Upper lobe of left lung (tissue), 6 donors: ENCODE measurements at regions not wholly inside any gene's neighbourhood (a gene's known extent, or its start where the extent isn't known, plus 50 kb on each side); places are given as distances from the start of the nearest gene placed in this dataset.
A peak's percentile ranks its signal among the peaks of the same experiment; 100 is the strongest.

ENCODE experiments used
- ATAC-seq, 2 donors: fragments of 200-7000 bp; cut with Tn5 transposase; one replicate each; pipeline ENCODE4 v1.9.1; 2022; ENCODE audit warnings: mild to moderate bottlenecking in 2 of 2, moderate library complexity in 2 of 2; ENCODE audit not compliant: low FRiP score in 2 of 2
- DNase-seq, 2 donors: peaks; one replicate each; pipeline ENCODE4 v3.0.0-alpha.2; 2019 to 2020
- H3K27ac ChIP-seq, 4 donors: fragments of 200-600 bp; sonication (generic); one replicate each; pipeline ENCODE4 v1.5.1; 2016 to 2019
- H3K27me3 ChIP-seq, 4 donors: fragments of 200-600 bp; sonication (generic); one replicate each; pipeline ENCODE4 v1.5.1; 2017 to 2019
- H3K36me3 ChIP-seq, 4 donors: fragments of 200-600 bp; sonication (generic); one replicate each; pipeline ENCODE4 v1.5.1; 2016 to 2019
- H3K4me1 ChIP-seq, 4 donors: fragments of 200-600 bp; sonication (generic); one replicate each; pipeline ENCODE4 v1.5.1; 2018 to 2019
- H3K4me3 ChIP-seq, 4 donors: fragments of 200-600 bp; sonication (generic); one replicate each; pipeline ENCODE4 v1.5.1; 2017 to 2019; ENCODE audit warnings: mild to moderate bottlenecking in 2 of 4, moderate library complexity in 1 of 4
- H3K9me3 ChIP-seq, 4 donors: fragments of 200-600 bp; sonication (generic); one replicate each; pipeline ENCODE4 v1.5.1; 2018 to 2019
- CTCF ChIP-seq, 6 experiments: fragments of 450-650 bp in 4 of 6; fragments of 200-600 bp in 2 of 6; sonication (generic) in 2 of 6; IDR thresholded peaks; one replicate each; pipeline ENCODE4 v1.5.1; 2016 to 2019; ENCODE audit warnings: antibody characterized with exemption in 6 of 6
- EP300 ChIP-seq, 4 donors: sonication (generic); formaldehyde crosslinking; IDR thresholded peaks; one replicate each; pipeline ENCODE4 v1.5.1; 2017; ENCODE audit warnings: antibody characterized with exemption in 4 of 4, control low read depth in 2 of 4
- POLR2A ChIP-seq, 4 donors: fragments of 450-650 bp; IDR thresholded peaks; one replicate each; pipeline ENCODE4 v1.5.1; 2016 to 2017; ENCODE audit warnings: antibody characterized with exemption in 4 of 4, mild to moderate bottlenecking in 2 of 4
- POLR2AphosphoS5 ChIP-seq, 2 donors: sonication (generic); formaldehyde crosslinking; IDR thresholded peaks; one replicate each; pipeline ENCODE4 v1.5.1; 2017; ENCODE audit warnings: antibody characterized with exemption in 2 of 2
- WGBS, 2 donors: methylation state at CpG; one replicate each; pipeline ENCODE4 v1.1.5; 2017 to 2018; 5-methylcytosine and 5-hydroxymethylcytosine counted together
- donor health status: DM: no; HTN: no; CAD: no; lungs with moderate emphysema.
- donor health status: DM: no; HTN: yes; CAD: no; lungs with severe emphysema.

GRCh38 chr4:178953447-178954120, 1511.3 kb upstream of the AGA start:
- ATAC-seq (no peak), DNase-seq (peak in 1 of 2 donors; percentile 50)
- Histone ChIP-seq H3K27me3 (no peaks in the 10 kb centered on the region), H3K36me3 (no peaks in the 10 kb centered on the region), H3K27ac (no peak overlapping the region), H3K4me1 (no peaks in the 10 kb centered on the region), H3K4me3 (no peak overlapping the region), H3K9me3 (no peaks in the 10 kb centered on the region)
- no peak for TF ChIP-seq EP300 (IDR thresholded peaks at IDR 0.05)
- no peak for TF ChIP-seq POLR2AphosphoS5 (IDR thresholded peaks at IDR 0.05)
- WGBS, 2 donors = 86 to 90% methylated on average over 20 to 22 of the region's 22 CpGs

DNA sequence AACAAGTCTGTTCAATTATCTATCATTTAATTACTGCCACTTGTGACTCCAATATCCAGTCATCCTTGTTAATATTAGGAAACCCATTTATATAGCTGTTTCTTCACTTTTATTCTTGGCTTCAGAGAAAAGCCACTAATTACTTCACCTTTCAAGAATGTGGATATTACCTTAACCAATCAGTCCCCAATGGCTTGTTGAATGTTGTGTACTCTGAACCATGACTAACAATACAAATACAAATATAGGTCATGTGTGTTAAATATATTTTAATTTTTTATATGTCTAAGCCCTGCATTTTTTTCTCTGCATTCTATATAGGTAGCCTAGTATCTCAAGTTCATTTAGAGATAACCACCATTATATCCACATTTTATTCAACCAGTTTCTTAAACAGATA, 1513.4 kb upstream of the AGA start:
- TF ChIP-seq EP300 (IDR thresholded peaks at IDR 0.05) (no peak), POLR2A (IDR thresholded peaks at IDR 0.05) (no peak)
- no peaks in the 10 kb centered on the region for H3K9me3 ChIP-seq
- H3K4me3 ChIP-seq = no peak overlapping the region
- H3K36me3 ChIP-seq = no peaks in the 10 kb centered on the region
- no peak for DNase-seq
- H3K27ac ChIP-seq = no peak overlapping the region
- no peak for ATAC-seq
- H3K4me1 ChIP-seq = no peaks in the 10 kb centered on the region
- no peaks in the 10 kb centered on the region for H3K27me3 ChIP-seq

DNA sequence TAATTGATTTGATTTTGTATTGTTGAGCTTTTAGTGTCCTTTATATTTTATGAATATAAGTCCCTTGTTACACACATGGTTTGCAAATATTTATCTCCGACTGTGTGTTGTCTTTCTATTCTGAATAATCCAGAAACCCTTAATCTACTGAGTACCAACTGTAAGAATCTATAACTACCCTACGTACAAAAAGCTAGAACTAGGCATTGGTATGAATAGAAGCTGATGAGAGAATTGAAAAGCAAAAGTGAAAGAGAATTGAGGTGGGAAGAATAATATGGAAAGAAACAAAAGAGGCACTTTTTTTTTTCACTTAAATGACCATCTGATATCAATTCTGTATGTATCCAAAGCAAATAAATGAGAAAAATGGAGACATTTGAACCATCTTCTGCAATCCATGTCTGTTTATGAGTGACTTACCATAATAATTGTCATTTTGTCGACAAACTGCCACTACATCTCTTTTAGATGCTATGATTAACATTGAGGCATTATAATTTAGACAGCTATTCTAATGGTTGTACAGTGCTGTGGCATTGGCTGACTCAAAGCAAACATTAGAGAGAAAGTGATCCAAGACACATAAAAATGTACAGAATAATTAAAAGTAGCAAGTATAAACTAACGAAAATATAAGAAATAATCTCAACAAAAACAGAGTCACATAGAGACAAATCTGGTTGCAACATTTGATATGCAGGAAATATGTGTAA, 1516.6 kb upstream of the AGA start:
- no peak for DNase-seq
- Histone ChIP-seq H3K9me3 (no peaks in the 10 kb centered on the region), H3K4me3 (no peak overlapping the region), H3K27ac (no peak overlapping the region), H3K36me3 (no peaks in the 10 kb centered on the region), H3K27me3 (no peaks in the 10 kb centered on the region), H3K4me1 (no peaks in the 10 kb centered on the region)
- no peak for ATAC-seq
- TF ChIP-seq POLR2AphosphoS5 (IDR thresholded peaks at IDR 0.05) = no peak
- no peak for TF ChIP-seq CTCF (IDR thresholded peaks at IDR 0.05)
- TF ChIP-seq EP300 (IDR thresholded peaks at IDR 0.05) = no peak
- no peak for TF ChIP-seq POLR2A (IDR thresholded peaks at IDR 0.05)
- WGBS, 2 donors = 71 to 84% methylated on average over 4 of the region's 4 CpGs

DNA sequence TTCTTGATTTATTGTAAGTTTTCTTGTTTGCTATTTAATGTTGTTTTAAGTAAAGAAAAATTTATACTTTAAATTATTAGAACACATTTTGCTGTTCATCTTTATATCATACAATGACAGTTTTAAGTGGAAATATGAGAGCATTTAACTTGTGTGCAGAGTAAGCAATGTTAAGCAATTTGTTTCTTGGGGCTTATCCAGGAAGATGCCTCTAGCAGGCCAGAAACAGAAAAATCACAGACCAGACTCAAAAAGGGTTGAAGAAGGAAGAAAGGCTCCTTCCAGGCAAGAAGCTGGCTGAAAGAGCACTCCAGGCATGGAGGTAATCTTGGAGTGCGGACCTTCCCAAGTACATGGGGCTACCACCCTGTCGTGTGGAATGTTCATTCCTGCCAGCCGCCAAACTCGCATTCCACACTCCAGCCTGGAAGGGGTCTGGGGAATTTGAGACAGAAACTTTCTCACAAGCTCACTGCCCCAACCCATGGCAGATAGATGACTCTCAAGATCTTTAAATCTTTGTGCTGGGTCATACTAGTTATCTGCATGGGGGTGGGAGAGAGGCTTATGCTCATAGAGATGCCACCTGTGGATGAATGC, 1521.3 kb upstream of the AGA start:
- Histone ChIP-seq H3K9me3 (no peaks in the 10 kb centered on the region), H3K4me3 (no peak overlapping the region), H3K27ac (no peak overlapping the region), H3K27me3 (no peaks in the 10 kb centered on the region), H3K4me1 (no peaks in the 10 kb centered on the region), H3K36me3 (no peaks in the 10 kb centered on the region)
- WGBS, 2 donors = 81 to 86% methylated on average over 4 of the region's 4 CpGs
- DNase-seq = no peak
- TF ChIP-seq EP300 (IDR thresholded peaks at IDR 0.05) = no peak
- TF ChIP-seq POLR2AphosphoS5 (IDR thresholded peaks at IDR 0.05) = no peak
- no peak for TF ChIP-seq POLR2A (IDR thresholded peaks at IDR 0.05)
- TF ChIP-seq CTCF (IDR thresholded peaks at IDR 0.05) = no peak
- ATAC-seq = no peak

DNA sequence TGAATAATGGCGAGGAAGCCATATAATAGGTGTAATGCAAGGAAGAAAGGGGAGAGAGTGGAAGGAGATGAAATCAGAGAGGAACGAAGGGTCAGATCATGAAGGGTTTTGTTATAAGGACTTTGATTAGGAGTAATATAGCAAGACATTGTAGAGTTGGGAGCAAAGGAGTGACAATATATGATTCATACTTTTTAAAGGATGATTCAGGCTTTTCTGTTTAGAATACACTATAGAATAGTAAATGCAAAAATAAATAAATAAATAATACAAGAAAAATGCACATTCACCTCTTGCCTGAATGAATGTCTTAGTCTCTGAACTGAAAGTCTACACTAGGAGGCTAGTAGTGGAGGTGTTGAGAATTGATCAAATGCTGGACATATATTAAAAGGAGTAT, 1524.4 kb upstream of the AGA start:
- Histone ChIP-seq H3K27ac (no peak overlapping the region), H3K36me3 (no peaks in the 10 kb centered on the region), H3K4me1 (no peaks in the 10 kb centered on the region), H3K4me3 (no peak overlapping the region), H3K9me3 (no peaks in the 10 kb centered on the region), H3K27me3 (no peaks in the 10 kb centered on the region)
- ATAC-seq (no peak), DNase-seq (no peak)
- no peak for TF ChIP-seq EP300 (IDR thresholded peaks at IDR 0.05)
- TF ChIP-seq POLR2A (IDR thresholded peaks at IDR 0.05) = no peak
- TF ChIP-seq POLR2AphosphoS5 (IDR thresholded peaks at IDR 0.05) = no peak
- no peak for TF ChIP-seq CTCF (IDR thresholded peaks at IDR 0.05)
- 84 to 93% methylated on average over 2 of the region's 2 CpGs for WGBS, 2 donors
